ENCODE measurements at regions not wholly inside any gene's neighbourhood (a gene's known extent, or its start where the extent isn't known, plus 50 kb on each side); places are given as distances from the start of the nearest gene placed in this dataset.

DNA sequence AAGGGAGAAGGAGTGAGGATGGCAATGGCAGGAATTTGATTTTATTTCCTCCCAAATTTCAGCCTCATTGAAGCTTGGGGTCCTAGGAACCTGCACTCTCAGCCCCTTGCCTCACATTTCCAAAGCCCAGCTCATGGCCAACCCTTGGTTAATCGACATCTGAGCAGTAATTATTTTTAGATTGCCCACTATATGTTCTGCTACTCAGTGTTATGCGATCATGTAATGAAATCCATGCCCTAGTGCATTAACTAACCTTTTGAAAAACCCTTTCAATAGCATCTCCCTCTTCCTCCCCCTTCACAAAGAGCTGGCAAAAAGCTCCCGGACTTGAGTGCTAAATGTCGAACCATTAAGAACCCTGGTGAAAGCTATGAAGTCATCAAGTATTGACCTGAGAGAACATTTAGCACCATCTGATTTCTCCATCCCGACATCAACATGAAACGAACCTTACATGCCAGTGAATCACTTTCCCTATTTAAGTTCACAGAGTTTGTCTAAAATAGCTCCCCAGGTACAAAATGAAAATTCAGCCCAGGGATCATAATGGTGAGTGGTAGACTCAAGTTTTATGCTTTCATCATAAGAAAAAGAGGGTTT, 59.2 kb upstream of the RPS6KA3 start:
- Mint-ChIP-seq H3K9me3 (no peaks in the 10 kb centered on the region), H3K4me3 (no peak overlapping the region), H3K36me3 (no peaks in the 10 kb centered on the region), H3K27me3 (ENCODE audit: low read depth) (peaks cover 55% of the 10 kb centered on the region), H3K27ac (no peak overlapping the region), H3K4me1 (no peaks in the 10 kb centered on the region)
- no peak for TF ChIP-seq PRDM15 (CRISPR knock-in tag; IDR thresholded peaks at IDR 0.05)
- TF ChIP-seq ZNF281 (CRISPR knock-in tag; IDR thresholded peaks at IDR 0.05): no peak
- TF ChIP-seq ATF1 (CRISPR knock-in tag; IDR thresholded peaks at IDR 0.05): no peak
- no peak for TF ChIP-seq ATF6 (CRISPR knock-in tag; IDR thresholded peaks at IDR 0.05)
- TF ChIP-seq, protein P1, sequence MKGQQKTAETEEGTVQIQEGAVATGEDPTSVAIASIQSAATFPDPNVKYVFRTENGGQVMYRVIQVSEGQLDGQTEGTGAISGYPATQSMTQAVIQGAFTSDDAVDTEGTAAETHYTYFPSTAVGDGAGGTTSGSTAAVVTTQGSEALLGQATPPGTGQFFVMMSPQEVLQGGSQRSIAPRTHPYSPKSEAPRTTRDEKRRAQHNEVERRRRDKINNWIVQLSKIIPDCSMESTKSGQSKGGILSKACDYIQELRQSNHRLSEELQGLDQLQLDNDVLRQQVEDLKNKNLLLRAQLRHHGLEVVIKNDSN (CRISPR knock-in tag; IDR thresholded peaks at IDR 0.05): no peak
- no peak for TF ChIP-seq MAX (CRISPR knock-in tag; IDR thresholded peaks at IDR 0.05)
- no peak for TF ChIP-seq NR3C1 (CRISPR knock-in tag; conservative IDR thresholded peaks at IDR 0.05; ENCODE audit: low read depth)
- TF ChIP-seq NR1H2 (CRISPR knock-in tag; IDR thresholded peaks at IDR 0.05): no peak
- no peak for TF ChIP-seq NFE2L1 (CRISPR knock-in tag; IDR thresholded peaks at IDR 0.05)
- TF ChIP-seq, protein P2, sequence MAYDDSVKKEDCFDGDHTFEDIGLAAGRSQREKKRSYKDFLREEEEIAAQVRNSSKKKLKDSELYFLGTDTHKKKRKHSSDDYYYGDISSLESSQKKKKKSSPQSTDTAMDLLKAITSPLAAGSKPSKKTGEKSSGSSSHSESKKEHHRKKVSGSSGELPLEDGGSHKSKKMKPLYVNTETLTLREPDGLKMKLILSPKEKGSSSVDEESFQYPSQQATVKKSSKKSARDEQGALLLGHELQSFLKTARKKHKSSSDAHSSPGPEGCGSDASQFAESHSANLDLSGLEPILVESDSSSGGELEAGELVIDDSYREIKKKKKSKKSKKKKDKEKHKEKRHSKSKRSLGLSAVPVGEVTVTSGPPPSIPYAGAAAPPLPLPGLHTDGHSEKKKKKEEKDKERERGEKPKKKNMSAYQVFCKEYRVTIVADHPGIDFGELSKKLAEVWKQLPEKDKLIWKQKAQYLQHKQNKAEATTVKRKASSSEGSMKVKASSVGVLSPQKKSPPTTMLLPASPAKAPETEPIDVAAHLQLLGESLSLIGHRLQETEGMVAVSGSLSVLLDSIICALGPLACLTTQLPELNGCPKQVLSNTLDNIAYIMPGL (CRISPR knock-in tag; IDR thresholded peaks at IDR 0.05): no peak
- TF ChIP-seq, protein P3, sequence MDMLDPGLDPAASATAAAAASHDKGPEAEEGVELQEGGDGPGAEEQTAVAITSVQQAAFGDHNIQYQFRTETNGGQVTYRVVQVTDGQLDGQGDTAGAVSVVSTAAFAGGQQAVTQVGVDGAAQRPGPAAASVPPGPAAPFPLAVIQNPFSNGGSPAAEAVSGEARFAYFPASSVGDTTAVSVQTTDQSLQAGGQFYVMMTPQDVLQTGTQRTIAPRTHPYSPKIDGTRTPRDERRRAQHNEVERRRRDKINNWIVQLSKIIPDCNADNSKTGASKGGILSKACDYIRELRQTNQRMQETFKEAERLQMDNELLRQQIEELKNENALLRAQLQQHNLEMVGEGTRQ (CRISPR knock-in tag; IDR thresholded peaks at IDR 0.05): no peak
- no peak for TF ChIP-seq MLX (CRISPR knock-in tag; IDR thresholded peaks at IDR 0.05)
- no peak for TF ChIP-seq MYBL2 (CRISPR knock-in tag; IDR thresholded peaks at IDR 0.05)
- TF ChIP-seq ZNF138 (CRISPR knock-in tag; conservative IDR thresholded peaks at IDR 0.05): no peak
- no peak for TF ChIP-seq E2F1 (CRISPR knock-in tag; IDR thresholded peaks at IDR 0.05)
- TF ChIP-seq RELA (CRISPR knock-in tag; IDR thresholded peaks at IDR 0.05; ENCODE audit: borderline replicate concordance): no peak
- TF ChIP-seq TEAD4 (CRISPR knock-in tag; IDR thresholded peaks at IDR 0.05): no peak
- no peak for TF ChIP-seq CBFB (CRISPR knock-in tag; IDR thresholded peaks at IDR 0.05; ENCODE audit: low read depth)
- no peak for TF ChIP-seq TCF7 (CRISPR knock-in tag; IDR thresholded peaks at IDR 0.05; ENCODE audit: low read depth)
- DNase-seq (ENCODE audit: low spot score) (no peak), ATAC-seq (no peak)
- CTCF ChIA-PET: no interaction called here
- POLR2A ChIA-PET: no interaction called here

All from WTC11 (cell line).